ENCODE measurements at regions not wholly inside any gene's neighbourhood (a gene's known extent, or its start where the extent isn't known, plus 50 kb on each side); places are given as distances from the start of the nearest gene placed in this dataset.

- Histone ChIP-seq H3K36me3 (ENCODE audit: control insufficient read depth, low read length) (no peaks in the 10 kb centered on the region), H3K27ac (ENCODE audit: low read depth, low read length) (no peak overlapping the region), H3K79me2 (ENCODE audit: control insufficient read depth, low read length) (no peaks in the 10 kb centered on the region), H3F3A (ENCODE audit: control insufficient read depth, insufficient read depth) (no peaks in the 10 kb centered on the region), H3K27me3 (ENCODE audit: control insufficient read depth, low read length) (no peaks in the 10 kb centered on the region), H3K4me1 (ENCODE audit: control insufficient read depth, low read length) (no peaks in the 10 kb centered on the region), H3K9me3 (ENCODE audit: control insufficient read depth, insufficient read depth, low read length) (no peaks in the 10 kb centered on the region), H3K4me2 (ENCODE audit: low read length) (no peak overlapping the region), H3K4me3 (ENCODE audit: low read length) (no peak overlapping the region), H3K9me2 (replicated peaks; ENCODE audit: control insufficient read depth, low read length) (no peaks in the 10 kb centered on the region), H4K20me1 (ENCODE audit: control insufficient read depth, insufficient read depth, low read depth, low read length) (no peaks in the 10 kb centered on the region)
- TF ChIP-seq EZH2phosphoT487 (IDR thresholded peaks at IDR 0.05; ENCODE audit: borderline replicate concordance, low read length): no peak
- TF ChIP-seq, protein P1, sequence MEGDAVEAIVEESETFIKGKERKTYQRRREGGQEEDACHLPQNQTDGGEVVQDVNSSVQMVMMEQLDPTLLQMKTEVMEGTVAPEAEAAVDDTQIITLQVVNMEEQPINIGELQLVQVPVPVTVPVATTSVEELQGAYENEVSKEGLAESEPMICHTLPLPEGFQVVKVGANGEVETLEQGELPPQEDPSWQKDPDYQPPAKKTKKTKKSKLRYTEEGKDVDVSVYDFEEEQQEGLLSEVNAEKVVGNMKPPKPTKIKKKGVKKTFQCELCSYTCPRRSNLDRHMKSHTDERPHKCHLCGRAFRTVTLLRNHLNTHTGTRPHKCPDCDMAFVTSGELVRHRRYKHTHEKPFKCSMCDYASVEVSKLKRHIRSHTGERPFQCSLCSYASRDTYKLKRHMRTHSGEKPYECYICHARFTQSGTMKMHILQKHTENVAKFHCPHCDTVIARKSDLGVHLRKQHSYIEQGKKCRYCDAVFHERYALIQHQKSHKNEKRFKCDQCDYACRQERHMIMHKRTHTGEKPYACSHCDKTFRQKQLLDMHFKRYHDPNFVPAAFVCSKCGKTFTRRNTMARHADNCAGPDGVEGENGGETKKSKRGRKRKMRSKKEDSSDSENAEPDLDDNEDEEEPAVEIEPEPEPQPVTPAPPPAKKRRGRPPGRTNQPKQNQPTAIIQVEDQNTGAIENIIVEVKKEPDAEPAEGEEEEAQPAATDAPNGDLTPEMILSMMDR (IDR thresholded peaks at IDR 0.05; ENCODE audit: low read depth, low read length, poor library complexity, severe bottlenecking): no peak
Observed at GRCh38 chr2:120499784-120500495, 154.0 kb downstream of the INHBB start.

GRCh38 chr2:120501591-120501990, 155.7 kb downstream of the INHBB start:
- Histone ChIP-seq H3K27me3 (ENCODE audit: control insufficient read depth, low read length) (no peaks in the 10 kb centered on the region), H3K27ac (ENCODE audit: low read depth, low read length) (no peak overlapping the region), H3K9me2 (replicated peaks; ENCODE audit: control insufficient read depth, low read length) (no peaks in the 10 kb centered on the region), H3K36me3 (ENCODE audit: control insufficient read depth, low read length) (no peaks in the 10 kb centered on the region), H3F3A (ENCODE audit: control insufficient read depth, insufficient read depth) (no peaks in the 10 kb centered on the region), H3K4me1 (ENCODE audit: control insufficient read depth, low read length) (no peaks in the 10 kb centered on the region), H4K20me1 (ENCODE audit: control insufficient read depth, insufficient read depth, low read depth, low read length) (no peaks in the 10 kb centered on the region), H3K9me3 (ENCODE audit: control insufficient read depth, insufficient read depth, low read length) (no peaks in the 10 kb centered on the region), H3K4me2 (ENCODE audit: low read length) (no peak overlapping the region), H3K4me3 (ENCODE audit: low read length) (no peak overlapping the region), H3K79me2 (ENCODE audit: control insufficient read depth, low read length) (no peaks in the 10 kb centered on the region)
- TF ChIP-seq EZH2phosphoT487 (IDR thresholded peaks at IDR 0.05; ENCODE audit: borderline replicate concordance, low read length): no peak
- TF ChIP-seq, protein P1 (IDR thresholded peaks at IDR 0.05; ENCODE audit: low read depth, low read length, poor library complexity, severe bottlenecking): no peak

DNA sequence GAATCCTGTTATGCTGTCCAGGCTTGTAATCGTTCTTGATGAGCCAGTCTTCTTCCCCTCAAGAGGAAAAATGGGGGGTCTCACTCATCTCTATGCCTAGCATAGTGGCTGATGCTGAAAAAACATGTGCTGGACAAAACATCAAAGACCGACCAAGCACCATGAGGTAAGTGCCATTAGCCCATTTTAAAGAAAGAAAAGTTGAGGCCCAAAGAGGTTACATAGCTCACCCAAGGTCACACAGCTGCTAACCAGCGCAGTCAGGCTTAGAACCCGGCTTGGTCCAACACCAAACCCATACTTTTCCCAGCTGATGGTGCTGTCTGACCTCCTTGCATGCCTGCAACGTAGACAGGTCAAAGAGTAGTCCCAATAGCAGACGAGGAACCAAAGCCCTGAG, 156.4 kb downstream of the INHBB start:
- Histone ChIP-seq H3K9me2 (replicated peaks; ENCODE audit: control insufficient read depth, low read length) (no peaks in the 10 kb centered on the region), H3K4me3 (ENCODE audit: low read length) (no peak overlapping the region), H3K4me2 (ENCODE audit: low read length) (no peak overlapping the region), H3K9me3 (ENCODE audit: control insufficient read depth, insufficient read depth, low read length) (no peaks in the 10 kb centered on the region), H3K27me3 (ENCODE audit: control insufficient read depth, low read length) (no peaks in the 10 kb centered on the region), H3K4me1 (ENCODE audit: control insufficient read depth, low read length) (no peaks in the 10 kb centered on the region), H3K36me3 (ENCODE audit: control insufficient read depth, low read length) (no peaks in the 10 kb centered on the region), H3K79me2 (ENCODE audit: control insufficient read depth, low read length) (no peaks in the 10 kb centered on the region), H3K27ac (ENCODE audit: low read depth, low read length) (no peak overlapping the region), H4K20me1 (ENCODE audit: control insufficient read depth, insufficient read depth, low read depth, low read length) (no peaks in the 10 kb centered on the region), H3F3A (ENCODE audit: control insufficient read depth, insufficient read depth) (no peaks in the 10 kb centered on the region)
- TF ChIP-seq, protein P1 (IDR thresholded peaks at IDR 0.05; ENCODE audit: low read depth, low read length, poor library complexity, severe bottlenecking): no peak
- no peak for TF ChIP-seq EZH2phosphoT487 (IDR thresholded peaks at IDR 0.05; ENCODE audit: borderline replicate concordance, low read length)
